Lung (tissue), 11 donors: ENCODE measurements at regions not wholly inside any gene's neighbourhood (a gene's known extent, or its start where the extent isn't known, plus 50 kb on each side); places are given as distances from the start of the nearest gene placed in this dataset.

Experiments used
- ATAC-seq: fragments of 200-7000 bp; cut with Tn5 transposase; one replicate; pipeline ENCODE4 v1.9.1; 2020; ENCODE audit warnings: moderate number of reproducible peaks; ENCODE audit not compliant: insufficient read depth, low FRiP score
- DNase-seq, 3 donors: peaks; one replicate each; pipeline ENCODE4 v3.0.0-alpha.2; 2013 to 2017
- H3K27ac ChIP-seq, 2 donors: one replicate each; pipeline ENCODE4 v1.5.1; 2013; ENCODE audit warnings: mild to moderate bottlenecking in 2 of 2, moderate library complexity in 2 of 2, control low read depth in 1 of 2, inconsistent platforms in 1 of 2, low read depth in 1 of 2, low read length in 1 of 2
- H3K27me3 ChIP-seq, 3 donors: one replicate each; pipeline ENCODE4 v1.5.1; 2013; ENCODE audit warnings: low read length in 2 of 3; ENCODE audit not compliant: control insufficient read depth in 3 of 3, insufficient read depth in 3 of 3
- H3K36me3 ChIP-seq, 4 donors: one replicate each; pipeline ENCODE4 v1.5.1; 2013; ENCODE audit warnings: low read length in 4 of 4, mild to moderate bottlenecking in 1 of 4, moderate library complexity in 1 of 4; ENCODE audit not compliant: control insufficient read depth in 4 of 4, insufficient read depth in 4 of 4
- H3K4me1 ChIP-seq, 5 donors: one replicate each; pipeline ENCODE4 v1.5.1; 2013; ENCODE audit warnings: low read length in 5 of 5, mild to moderate bottlenecking in 2 of 5, moderate library complexity in 1 of 5; ENCODE audit not compliant: control insufficient read depth in 5 of 5, insufficient read depth in 5 of 5
- H3K4me3 ChIP-seq: one replicate; pipeline ENCODE4 v1.5.1; 2013; ENCODE audit warnings: mild to moderate bottlenecking, control low read depth, moderate library complexity
- H3K9ac ChIP-seq, 2 donors: one replicate each; pipeline ENCODE4 v1.5.1; 2013; ENCODE audit warnings: low read length in 2 of 2, control low read depth in 1 of 2; ENCODE audit not compliant: insufficient read depth in 1 of 2
- H3K9me3 ChIP-seq, 4 donors: one replicate each; pipeline ENCODE4 v1.5.1; 2013; ENCODE audit warnings: low read length in 3 of 4, mild to moderate bottlenecking in 1 of 4, moderate library complexity in 1 of 4; ENCODE audit not compliant: control insufficient read depth in 4 of 4, insufficient read depth in 3 of 4
- WGBS, 2 donors: extraction: QIAGEN DNeasy Blood & Tissue Kit; methylation state at CpG; one replicate each; pipeline ENCODE4 v1.1.7; 2013; 5-methylcytosine and 5-hydroxymethylcytosine counted together
- TF ChIP-seq, protein P1 (sequence below): IDR thresholded peaks from 2 replicates; pipeline ENCODE4 v1.5.1; 2012; ENCODE audit warnings: mild to moderate bottlenecking; ENCODE audit errors: control extremely low read depth, extremely low read depth
- donor health status: control.
- donor health status: control.
- donor health status: Bipolar disorder and iron deficiency.
- donor health status: healthy.
- donor health status: DM: yes; HTN: yes; CAD: no.

GRCh38 chr4:10853196-10853595 is 168.6 kb upstream of the CLNK start:
- no peak for DNase-seq
- ATAC-seq, result no peak
- TF ChIP-seq, protein P1, sequence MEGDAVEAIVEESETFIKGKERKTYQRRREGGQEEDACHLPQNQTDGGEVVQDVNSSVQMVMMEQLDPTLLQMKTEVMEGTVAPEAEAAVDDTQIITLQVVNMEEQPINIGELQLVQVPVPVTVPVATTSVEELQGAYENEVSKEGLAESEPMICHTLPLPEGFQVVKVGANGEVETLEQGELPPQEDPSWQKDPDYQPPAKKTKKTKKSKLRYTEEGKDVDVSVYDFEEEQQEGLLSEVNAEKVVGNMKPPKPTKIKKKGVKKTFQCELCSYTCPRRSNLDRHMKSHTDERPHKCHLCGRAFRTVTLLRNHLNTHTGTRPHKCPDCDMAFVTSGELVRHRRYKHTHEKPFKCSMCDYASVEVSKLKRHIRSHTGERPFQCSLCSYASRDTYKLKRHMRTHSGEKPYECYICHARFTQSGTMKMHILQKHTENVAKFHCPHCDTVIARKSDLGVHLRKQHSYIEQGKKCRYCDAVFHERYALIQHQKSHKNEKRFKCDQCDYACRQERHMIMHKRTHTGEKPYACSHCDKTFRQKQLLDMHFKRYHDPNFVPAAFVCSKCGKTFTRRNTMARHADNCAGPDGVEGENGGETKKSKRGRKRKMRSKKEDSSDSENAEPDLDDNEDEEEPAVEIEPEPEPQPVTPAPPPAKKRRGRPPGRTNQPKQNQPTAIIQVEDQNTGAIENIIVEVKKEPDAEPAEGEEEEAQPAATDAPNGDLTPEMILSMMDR, result no peak
- no peaks in the 10 kb centered on the region for H3K4me1 ChIP-seq
- no peaks in the 10 kb centered on the region for H3K36me3 ChIP-seq
- H3K9me3 ChIP-seq, result peaks cover 0 to 5% (median 1%) of the 10 kb centered on the region in 4 donors
- no peaks in the 10 kb centered on the region for H3K27me3 ChIP-seq
- WGBS, 2 donors, result 84 to 96% methylated on average over 2 of the region's 2 CpGs
- no peak overlapping the region for H3K27ac ChIP-seq
- no peak overlapping the region for H3K4me3 ChIP-seq
- H3K9ac ChIP-seq, result no peak overlapping the region

GRCh38 chr4:10841697-10842096 is 157.1 kb upstream of the CLNK start:
- H3K27me3 ChIP-seq, result no peaks in the 10 kb centered on the region

GRCh38 chr4:10837151-10837550 is 152.6 kb upstream of the CLNK start:
- H3K9me3 ChIP-seq, result no peaks in the 10 kb centered on the region
- 86 to 92% methylated on average over 3 of the region's 3 CpGs for WGBS, 2 donors
- DNase-seq (no peak), ATAC-seq (no peak)
- TF ChIP-seq, protein P1, result no peak
- H3K36me3 ChIP-seq, result no peaks in the 10 kb centered on the region
- H3K4me3 ChIP-seq, result no peak overlapping the region
- no peak overlapping the region for H3K9ac ChIP-seq
- H3K27me3 ChIP-seq, result no peaks in the 10 kb centered on the region
- no peaks in the 10 kb centered on the region for H3K4me1 ChIP-seq
- H3K27ac ChIP-seq, result no peak overlapping the region

More at GRCh38 chr4:10841697-10842096, 157.1 kb upstream of the CLNK start:
- Histone ChIP-seq H3K9ac (no peak overlapping the region), H3K9me3 (peaks cover 0 to 3% (median 0%) of the 10 kb centered on the region in 4 donors), H3K27ac (no peak overlapping the region), H3K36me3 (no peaks in the 10 kb centered on the region), H3K4me1 (no peaks in the 10 kb centered on the region), H3K4me3 (no peak overlapping the region)
- ATAC-seq, result no peak
- DNase-seq, result no peak
- 81 to 91% methylated on average over 4 of the region's 4 CpGs for WGBS, 2 donors
- TF ChIP-seq, protein P1, result no peak

DNA sequence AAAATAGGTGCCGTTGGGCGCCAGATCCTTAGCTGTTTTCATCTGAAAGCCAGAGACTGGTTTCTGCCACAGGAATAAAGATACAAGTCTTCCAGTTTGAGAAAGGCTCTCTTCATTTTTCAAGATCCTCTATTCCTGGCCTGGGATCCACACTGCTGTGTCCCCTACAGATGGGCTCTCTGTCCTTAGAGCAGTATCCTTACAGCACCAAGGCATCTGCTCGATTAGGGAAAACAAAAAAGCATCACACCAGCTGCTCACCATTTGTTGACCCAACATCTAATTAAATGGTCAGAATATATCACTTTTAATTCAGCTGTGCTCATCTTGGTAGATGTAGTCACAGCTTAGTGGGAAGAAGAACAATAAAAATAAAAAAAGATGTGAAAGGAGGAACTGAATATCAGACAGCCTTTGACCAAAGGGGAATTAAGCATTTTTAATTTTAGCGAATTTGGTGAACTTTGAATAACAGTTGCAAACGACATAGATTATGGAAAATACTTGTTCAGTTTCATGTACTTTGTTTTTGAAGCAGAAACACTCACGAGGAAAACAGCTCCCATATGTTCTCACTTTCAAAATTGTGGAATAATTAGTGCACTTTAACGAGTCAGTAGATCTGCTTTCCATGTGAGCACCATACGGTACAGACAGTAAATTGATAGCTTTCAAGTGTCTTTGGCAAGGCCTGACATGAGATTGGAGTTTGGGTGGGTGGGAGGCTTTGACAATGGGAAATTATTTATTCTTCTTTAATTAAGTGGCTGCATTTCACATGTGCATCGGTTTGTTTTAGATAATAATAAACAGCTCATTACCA is 148.4 kb upstream of the CLNK start:
- WGBS, 2 donors, result 79 to 81% methylated on average over 9 of the region's 9 CpGs
- Histone ChIP-seq H3K36me3 (no peaks in the 10 kb centered on the region), H3K9me3 (no peaks in the 10 kb centered on the region), H3K27me3 (no peaks in the 10 kb centered on the region), H3K4me1 (no peaks in the 10 kb centered on the region), H3K27ac (no peak overlapping the region), H3K4me3 (no peak overlapping the region), H3K9ac (no peak overlapping the region)
- TF ChIP-seq, protein P1, result no peak
- DNase-seq (no peak), ATAC-seq (no peak)
